Sigmoid colon (tissue), 4 donors: ENCODE measurements at regions not wholly inside any gene's neighbourhood (a gene's known extent, or its start where the extent isn't known, plus 50 kb on each side); places are given as distances from the start of the nearest gene placed in this dataset.

Experiments used
- CTCF ChIP-seq, 4 experiments: fragments of 450-650 bp in 3 of 4; fragments of 200-600 bp in 1 of 4; IDR thresholded peaks; one replicate each; pipeline ENCODE4 v1.5.1; 2016 to 2019; ENCODE audit warnings: antibody characterized with exemption in 4 of 4, mild to moderate bottlenecking in 3 of 4, moderate library complexity in 2 of 4
- EP300 ChIP-seq, 4 donors: sonication (generic); formaldehyde crosslinking; IDR thresholded peaks; one replicate each; pipeline ENCODE4 v1.6.1; 2017; ENCODE audit warnings: antibody characterized with exemption in 4 of 4
- POLR2A ChIP-seq, 2 donors: fragments of 450-650 bp; IDR thresholded peaks; one replicate each; pipeline ENCODE4 v1.6.1; 2016; ENCODE audit warnings: antibody characterized with exemption in 2 of 2, mild to moderate bottlenecking in 2 of 2, moderate library complexity in 2 of 2
- POLR2AphosphoS5 ChIP-seq, 4 donors: sonication (generic); formaldehyde crosslinking; IDR thresholded peaks; one replicate each; pipeline ENCODE4 v1.6.1; 2017; ENCODE audit warnings: antibody characterized with exemption in 4 of 4

- TF ChIP-seq CTCF (IDR thresholded peaks at IDR 0.05), result no peak
- TF ChIP-seq POLR2A (IDR thresholded peaks at IDR 0.05), result no peak
- TF ChIP-seq POLR2AphosphoS5 (IDR thresholded peaks at IDR 0.05), result no peak
- TF ChIP-seq EP300 (IDR thresholded peaks at IDR 0.05), result no peak
Measured at GRCh38 chr19:30906871-30907270, 442.4 kb downstream of the TSHZ3 start.
